Lung (tissue), 11 donors: ENCODE measurements at regions not wholly inside any gene's neighbourhood (a gene's known extent, or its start where the extent isn't known, plus 50 kb on each side); places are given as distances from the start of the nearest gene placed in this dataset.
A peak's percentile ranks its signal among the peaks of the same experiment; 100 is the strongest.

Experiments
- ATAC-seq: fragments of 200-7000 bp; cut with Tn5 transposase; one replicate; pipeline ENCODE4 v1.9.1; 2020; ENCODE audit warnings: moderate number of reproducible peaks; ENCODE audit not compliant: insufficient read depth, low FRiP score
- DNase-seq, 3 donors: peaks; one replicate each; pipeline ENCODE4 v3.0.0-alpha.2; 2013 to 2017
- H3K27ac ChIP-seq, 2 donors: one replicate each; pipeline ENCODE4 v1.5.1; 2013; ENCODE audit warnings: mild to moderate bottlenecking in 2 of 2, moderate library complexity in 2 of 2, control low read depth in 1 of 2, inconsistent platforms in 1 of 2, low read depth in 1 of 2, low read length in 1 of 2
- H3K27me3 ChIP-seq, 3 donors: one replicate each; pipeline ENCODE4 v1.5.1; 2013; ENCODE audit warnings: low read length in 2 of 3; ENCODE audit not compliant: control insufficient read depth in 3 of 3, insufficient read depth in 3 of 3
- H3K36me3 ChIP-seq, 4 donors: one replicate each; pipeline ENCODE4 v1.5.1; 2013; ENCODE audit warnings: low read length in 4 of 4, mild to moderate bottlenecking in 1 of 4, moderate library complexity in 1 of 4; ENCODE audit not compliant: control insufficient read depth in 4 of 4, insufficient read depth in 4 of 4
- H3K4me1 ChIP-seq, 5 donors: one replicate each; pipeline ENCODE4 v1.5.1; 2013; ENCODE audit warnings: low read length in 5 of 5, mild to moderate bottlenecking in 2 of 5, moderate library complexity in 1 of 5; ENCODE audit not compliant: control insufficient read depth in 5 of 5, insufficient read depth in 5 of 5
- H3K4me3 ChIP-seq: one replicate; pipeline ENCODE4 v1.5.1; 2013; ENCODE audit warnings: mild to moderate bottlenecking, control low read depth, moderate library complexity
- H3K9ac ChIP-seq, 2 donors: one replicate each; pipeline ENCODE4 v1.5.1; 2013; ENCODE audit warnings: low read length in 2 of 2, control low read depth in 1 of 2; ENCODE audit not compliant: insufficient read depth in 1 of 2
- H3K9me3 ChIP-seq, 4 donors: one replicate each; pipeline ENCODE4 v1.5.1; 2013; ENCODE audit warnings: low read length in 3 of 4, mild to moderate bottlenecking in 1 of 4, moderate library complexity in 1 of 4; ENCODE audit not compliant: control insufficient read depth in 4 of 4, insufficient read depth in 3 of 4
- CTCF ChIP-seq: IDR thresholded peaks from 2 replicates; pipeline ENCODE4 v1.5.1; 2012; ENCODE audit warnings: mild to moderate bottlenecking; ENCODE audit errors: control extremely low read depth, extremely low read depth
- WGBS, 2 donors: extraction: QIAGEN DNeasy Blood & Tissue Kit; methylation state at CpG; one replicate each; pipeline ENCODE4 v1.1.7; 2013; 5-methylcytosine and 5-hydroxymethylcytosine counted together
- donor health status: control.
- donor health status: control.
- donor health status: Bipolar disorder and iron deficiency.
- donor health status: healthy.
- donor health status: DM: yes; HTN: yes; CAD: no.

- no peak for DNase-seq
- 83 to 88% methylated on average over 8 of the region's 8 CpGs for WGBS, 2 donors
Observed at GRCh38 chr6:113361014-113361645, 496.0 kb upstream of the MARCKS start.

GRCh38 chr6:113362301-113363047 is 494.7 kb upstream of the MARCKS start:
- DNase-seq: no peak
- ATAC-seq: no peak

More at GRCh38 chr6:113361014-113361645, 496.0 kb upstream of the MARCKS start:
- H3K27me3 ChIP-seq: no peaks in the 10 kb centered on the region
- TF ChIP-seq CTCF: no peak
- no peaks in the 10 kb centered on the region for H3K36me3 ChIP-seq
- peaks cover 0 to 8% (median 0%) of the 10 kb centered on the region in 5 donors for H3K4me1 ChIP-seq
- H3K27ac ChIP-seq: no peak overlapping the region
- H3K9me3 ChIP-seq: no peaks in the 10 kb centered on the region
- no peak for ATAC-seq
- H3K4me3 ChIP-seq: no peak overlapping the region
- no peak overlapping the region for H3K9ac ChIP-seq

GRCh38 chr6:113363048-113363798 is 493.9 kb upstream of the MARCKS start:
- WGBS, 2 donors: 90 to 94% methylated on average over 4 of the region's 4 CpGs
- Histone ChIP-seq H3K9ac (no peak overlapping the region), H3K4me1 (peaks cover 0 to 8% (median 0%) of the 10 kb centered on the region in 5 donors), H3K27ac (peak overlapping the region in 1 of 2 donors; percentile 4), H3K4me3 (no peak overlapping the region), H3K27me3 (no peaks in the 10 kb centered on the region), H3K36me3 (no peaks in the 10 kb centered on the region), H3K9me3 (no peaks in the 10 kb centered on the region)
- DNase-seq (no peak), ATAC-seq (no peak)
- no peak for TF ChIP-seq CTCF

More at GRCh38 chr6:113362301-113363047, 494.7 kb upstream of the MARCKS start:
- H3K9ac ChIP-seq: no peak overlapping the region
- no peak for TF ChIP-seq CTCF
- WGBS, 2 donors: 83 to 86% methylated on average over 7 of the region's 7 CpGs
- peaks cover 0 to 8% (median 0%) of the 10 kb centered on the region in 5 donors for H3K4me1 ChIP-seq
- no peaks in the 10 kb centered on the region for H3K9me3 ChIP-seq
- no peaks in the 10 kb centered on the region for H3K36me3 ChIP-seq
- no peak overlapping the region for H3K27ac ChIP-seq
- H3K4me3 ChIP-seq: no peak overlapping the region
- H3K27me3 ChIP-seq: no peaks in the 10 kb centered on the region
